ENCODE measurements at regions not wholly inside any gene's neighbourhood (a gene's known extent, or its start where the extent isn't known, plus 50 kb on each side); places are given as distances from the start of the nearest gene placed in this dataset.

GRCh38 chr6:150659046-150659763 is 59.5 kb downstream of the PLEKHG1 start:
- H3K36me3 ChIP-seq = no peaks in the 10 kb centered on the region
- TF ChIP-seq, protein P1, sequence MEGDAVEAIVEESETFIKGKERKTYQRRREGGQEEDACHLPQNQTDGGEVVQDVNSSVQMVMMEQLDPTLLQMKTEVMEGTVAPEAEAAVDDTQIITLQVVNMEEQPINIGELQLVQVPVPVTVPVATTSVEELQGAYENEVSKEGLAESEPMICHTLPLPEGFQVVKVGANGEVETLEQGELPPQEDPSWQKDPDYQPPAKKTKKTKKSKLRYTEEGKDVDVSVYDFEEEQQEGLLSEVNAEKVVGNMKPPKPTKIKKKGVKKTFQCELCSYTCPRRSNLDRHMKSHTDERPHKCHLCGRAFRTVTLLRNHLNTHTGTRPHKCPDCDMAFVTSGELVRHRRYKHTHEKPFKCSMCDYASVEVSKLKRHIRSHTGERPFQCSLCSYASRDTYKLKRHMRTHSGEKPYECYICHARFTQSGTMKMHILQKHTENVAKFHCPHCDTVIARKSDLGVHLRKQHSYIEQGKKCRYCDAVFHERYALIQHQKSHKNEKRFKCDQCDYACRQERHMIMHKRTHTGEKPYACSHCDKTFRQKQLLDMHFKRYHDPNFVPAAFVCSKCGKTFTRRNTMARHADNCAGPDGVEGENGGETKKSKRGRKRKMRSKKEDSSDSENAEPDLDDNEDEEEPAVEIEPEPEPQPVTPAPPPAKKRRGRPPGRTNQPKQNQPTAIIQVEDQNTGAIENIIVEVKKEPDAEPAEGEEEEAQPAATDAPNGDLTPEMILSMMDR (IDR thresholded peaks at IDR 0.05) = no peak

DNA sequence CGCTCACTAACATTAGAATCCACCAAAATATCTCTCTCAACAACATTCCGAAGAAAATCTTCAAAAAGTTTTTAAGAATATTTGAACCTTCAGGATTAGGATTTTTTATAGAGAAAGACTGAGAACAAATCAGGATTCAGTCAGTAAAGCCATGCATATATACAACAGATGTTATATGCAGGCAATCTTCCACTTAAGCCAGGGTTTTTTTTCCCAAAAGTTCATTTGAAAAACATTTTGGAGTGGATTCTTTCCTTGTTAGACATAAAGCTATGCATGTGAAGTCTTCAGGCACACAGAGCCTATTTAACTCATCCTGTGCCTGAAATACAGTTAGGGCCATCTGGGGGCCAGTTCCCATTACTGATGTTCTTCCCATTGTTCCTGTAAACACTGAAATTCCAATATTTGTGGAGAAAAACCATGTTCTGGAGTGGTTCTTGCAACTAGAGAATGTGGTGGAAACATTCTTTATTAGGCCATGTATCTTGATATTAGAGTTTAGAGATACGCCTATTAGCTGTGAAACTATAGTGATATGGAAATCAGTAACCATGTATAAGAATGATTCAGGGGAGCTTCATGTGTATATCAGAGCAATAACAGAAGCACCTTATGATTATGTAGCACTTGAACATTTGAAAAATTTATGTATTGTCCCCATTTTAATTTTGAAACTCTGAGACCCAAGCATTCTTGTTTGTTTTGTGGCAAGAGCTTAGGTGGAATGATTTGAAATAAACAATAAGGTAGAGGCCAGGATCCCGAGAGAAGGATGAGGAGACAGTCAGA is 61.7 kb downstream of the PLEKHG1 start:
- no peak for DNase-seq (ENCODE audit: low spot score in 2 of 2)
- intact Hi-C loops (cut with DNase I) = no loop called here
- Histone ChIP-seq H3K4me1 (no peaks in the 10 kb centered on the region), H3K4me3 (no peak overlapping the region), H3K27me3 (no peaks in the 10 kb centered on the region), H3K36me3 (no peaks in the 10 kb centered on the region), H3K9me3 (no peaks in the 10 kb centered on the region), H3K27ac (no peak overlapping the region)
- TF ChIP-seq, protein P1 (IDR thresholded peaks at IDR 0.05) = no peak

More at GRCh38 chr6:150659046-150659763, 59.5 kb downstream of the PLEKHG1 start:
- Histone ChIP-seq H3K4me3 (no peak overlapping the region), H3K27me3 (no peaks in the 10 kb centered on the region), H3K27ac (no peak overlapping the region), H3K9me3 (no peaks in the 10 kb centered on the region), H3K4me1 (no peaks in the 10 kb centered on the region)
- intact Hi-C loops (cut with DNase I) = no loop called here
- DNase-seq (ENCODE audit: low spot score in 2 of 2) = no peak

DNA sequence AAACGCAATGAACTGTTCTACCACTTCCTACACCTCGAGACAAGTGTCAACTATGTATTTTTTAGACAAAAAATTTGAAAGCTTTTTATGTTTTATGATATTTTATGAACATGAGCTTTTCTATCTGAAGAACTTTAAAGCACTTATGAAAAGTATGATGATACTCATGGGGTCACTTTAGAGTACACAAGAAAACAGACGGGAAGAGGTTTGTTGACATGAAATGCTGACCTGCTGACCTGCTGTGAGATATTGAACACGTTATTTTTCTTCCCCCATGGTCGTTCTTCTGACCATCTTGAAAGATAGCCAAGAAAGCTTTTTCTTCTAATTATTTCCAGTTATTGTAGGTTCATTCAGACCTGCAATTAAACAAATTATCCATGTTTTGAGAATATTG is 63.1 kb downstream of the PLEKHG1 start:
- no peak overlapping the region for H3K4me3 ChIP-seq
- H3K27ac ChIP-seq = no peak overlapping the region
- no peaks in the 10 kb centered on the region for H3K36me3 ChIP-seq
- DNase-seq (ENCODE audit: low spot score in 2 of 2) = no peak
- no peaks in the 10 kb centered on the region for H3K9me3 ChIP-seq
- H3K27me3 ChIP-seq = no peaks in the 10 kb centered on the region
- intact Hi-C loops (cut with DNase I) = no loop called here
- TF ChIP-seq, protein P1 (IDR thresholded peaks at IDR 0.05) = no peak
- H3K4me1 ChIP-seq = peaks cover 0 to under 1% of the 10 kb centered on the region in 2 donors

GRCh38 chr6:150664091-150664490 is 64.4 kb downstream of the PLEKHG1 start:
- Histone ChIP-seq H3K36me3 (no peaks in the 10 kb centered on the region), H3K9me3 (no peaks in the 10 kb centered on the region), H3K27ac (no peak overlapping the region), H3K27me3 (no peaks in the 10 kb centered on the region), H3K4me3 (no peak overlapping the region), H3K4me1 (peaks cover 5 to 7% of the 10 kb centered on the region in 2 donors)
- TF ChIP-seq, protein P1 (IDR thresholded peaks at IDR 0.05) = no peak
- DNase-seq (ENCODE audit: low spot score in 2 of 2) = no peak
- intact Hi-C loops (cut with DNase I) = no loop called here

- Histone ChIP-seq H3K36me3 (no peaks in the 10 kb centered on the region), H3K27ac (no peak overlapping the region), H3K27me3 (no peaks in the 10 kb centered on the region), H3K4me1 (peaks cover 6 to 11% of the 10 kb centered on the region in 2 donors), H3K4me3 (no peak overlapping the region), H3K9me3 (no peaks in the 10 kb centered on the region)
- TF ChIP-seq, protein P1 (IDR thresholded peaks at IDR 0.05) = no peak
- intact Hi-C loops (cut with DNase I) = no loop called here
- no peak for DNase-seq (ENCODE audit: low spot score in 2 of 2)
These were observed 66.4 kb downstream of the PLEKHG1 start for GRCh38 chr6:150666071-150666470.

All from ascending aorta (tissue), 2 donors.